A549 (cell line): ENCODE measurements at regions not wholly inside any gene's neighbourhood (a gene's known extent, or its start where the extent isn't known, plus 50 kb on each side); places are given as distances from the start of the nearest gene placed in this dataset.
A peak's percentile ranks its signal among the peaks of the same experiment; 100 is the strongest.

Source experiments
- ATAC-seq, 2 experiments: fragments of 200-7000 bp in 1 of 2; fragments of >200 bp in 1 of 2; cut with Nextera tagmentation in 1 of 2; cut with Tn5 transposase in 1 of 2; 3 replicates each; pipeline versions ENCODE4 v1.8.0 to v1.9.1; 2018 to 2020; ENCODE audit warnings: mild to moderate bottlenecking in 1 of 2, moderate library complexity in 1 of 2
- CTCF ChIA-PET: fragments of 300-600 bp; sonication (Branson Sonifier 250); formaldehyde crosslinking; extraction: SDS; loops from one replicate; lab custom pipeline; 2021; ENCODE audit warnings: antibody characterized with exemption, inconsistent platforms; lab: Yijun Ruan, JAX
- POLR2A ChIA-PET: fragments of 350-600 bp; formaldehyde crosslinking; extraction: SDS; loops from one replicate; lab custom pipeline; 2021; ENCODE audit warnings: antibody characterized with exemption, inconsistent platforms; lab: Yijun Ruan, JAX
- DNase-seq, 2 experiments: peaks; one replicate each; pipeline versions ENCODE4 v3.0.0 to v3.0.0-alpha.2; 2011 to 2016; ENCODE audit warnings: low read depth in 1 of 2, low spot score in 1 of 2
- FAIRE-seq: peaks from 2 replicates; lab custom pipeline; 2011; peaks lifted over from hg19 to GRCh38; lab: Jason Lieb, UNC
- H3K27ac ChIP-seq, 2 experiments: fragments of >200 bp; sonication (Bioruptor Twin); formaldehyde crosslinking; 3 replicates each; pipeline ENCODE4 v1.5.1; 2016 to 2017
- H3K4me1 ChIP-seq: fragments of >200 bp; sonication (Bioruptor Twin); formaldehyde crosslinking; 3 replicates; pipeline ENCODE4 v1.6.1; 2016
- H3K4me2 ChIP-seq: fragments of >200 bp; sonication (Bioruptor Twin); formaldehyde crosslinking; 3 replicates; pipeline ENCODE4 v1.6.1; 2016
- H3K4me3 ChIP-seq: fragments of >200 bp; sonication (Bioruptor Twin); formaldehyde crosslinking; 3 replicates; pipeline ENCODE4 v1.5.1; 2016
- H3K9me3 ChIP-seq: fragments of >200 bp; sonication (Bioruptor Twin); formaldehyde crosslinking; 3 replicates; pipeline ENCODE4 v1.6.1; 2016
- CBX8 ChIP-seq: fragments of 200-600 bp; sonication (generic); IDR thresholded peaks from 2 replicates; pipeline ENCODE4 v1.6.1; 2016
- EHF ChIP-seq: fragments of 250-450 bp; sonication (Bioruptor Pico); IDR thresholded peaks from 2 replicates; pipeline ENCODE4 v1.5.0; 2020; ENCODE audit warnings: mild to moderate bottlenecking
- EHMT2 ChIP-seq: fragments of 200-600 bp; sonication (generic); IDR thresholded peaks from 2 replicates; pipeline ENCODE4 v1.6.1; 2016; ENCODE audit warnings: antibody characterized with exemption, low read depth, mild to moderate bottlenecking, moderate library complexity
- EP300 ChIP-seq, 2 experiments: fragments of >200 bp; sonication (Bioruptor Twin); formaldehyde crosslinking; IDR thresholded peaks; 2 replicates in 1 of 2; 3 replicates in 1 of 2; pipeline ENCODE4 v1.6.1; 2016 to 2017
- GATA3 ChIP-seq: IDR thresholded peaks from 2 replicates; pipeline ENCODE4 v1.6.1; 2012; ENCODE audit warnings: borderline replicate concordance
- HEYL ChIP-seq: fragments of 250-450 bp; sonication (Bioruptor Pico); IDR thresholded peaks from 2 replicates; pipeline ENCODE4 v1.8.0; 2021; ENCODE audit warnings: mild to moderate bottlenecking, moderate library complexity
- HOXA7 ChIP-seq: fragments of 250-450 bp; sonication (Bioruptor Pico); IDR thresholded peaks from 2 replicates; pipeline ENCODE4 v1.5.0; 2020; ENCODE audit warnings: mild to moderate bottlenecking, moderate library complexity
- HOXB13 ChIP-seq: fragments of 250-450 bp; sonication (Bioruptor Pico); IDR thresholded peaks from 2 replicates; pipeline ENCODE4 v1.5.0; 2020; ENCODE audit warnings: low read depth, mild to moderate bottlenecking, moderate library complexity
- JUNB ChIP-seq: fragments of >200 bp; sonication (Bioruptor Twin); formaldehyde crosslinking; IDR thresholded peaks from 2 replicates; pipeline ENCODE4 v1.6.1; 2016
- MAX ChIP-seq: IDR thresholded peaks from 2 replicates; pipeline ENCODE4 v1.6.1; 2012
- RARB ChIP-seq: fragments of 250-450 bp; sonication (Bioruptor Pico); IDR thresholded peaks from 2 replicates; pipeline ENCODE4 v1.8.0; 2021; ENCODE audit warnings: mild to moderate bottlenecking, moderate library complexity
- SMC3 ChIP-seq: fragments of >200 bp; sonication (Bioruptor Twin); formaldehyde crosslinking; IDR thresholded peaks from 3 replicates; pipeline ENCODE4 v1.6.1; 2018; ENCODE audit warnings: inconsistent platforms
- ZFP36 ChIP-seq: fragments of 450-650 bp; IDR thresholded peaks from 2 replicates; pipeline ENCODE4 v1.6.1; 2014; ENCODE audit warnings: borderline replicate concordance; ENCODE audit not compliant: partially characterized antibody
- ZSCAN20 ChIP-seq: fragments of 250-450 bp; sonication (Bioruptor Pico); IDR thresholded peaks from 2 replicates; pipeline ENCODE4 v1.8.0; 2022; ENCODE audit warnings: mild to moderate bottlenecking, moderate library complexity
- WGBS: methylation state at CpG from one replicate; pipeline ENCODE4 v1.1.6; 2017; ENCODE audit errors: missing lambda C conversion rate; 5-methylcytosine and 5-hydroxymethylcytosine counted together
- TF ChIP-seq, protein P1 (sequence below): fragments of >200 bp; sonication (Bioruptor Twin); formaldehyde crosslinking; IDR thresholded peaks from 2 replicates; pipeline ENCODE4 v1.6.1; 2016
- TF ChIP-seq, protein P2 (sequence below): fragments of 450-650 bp; IDR thresholded peaks from 2 replicates; pipeline ENCODE4 v1.6.1; 2014; ENCODE audit warnings: antibody characterized with exemption

DNA sequence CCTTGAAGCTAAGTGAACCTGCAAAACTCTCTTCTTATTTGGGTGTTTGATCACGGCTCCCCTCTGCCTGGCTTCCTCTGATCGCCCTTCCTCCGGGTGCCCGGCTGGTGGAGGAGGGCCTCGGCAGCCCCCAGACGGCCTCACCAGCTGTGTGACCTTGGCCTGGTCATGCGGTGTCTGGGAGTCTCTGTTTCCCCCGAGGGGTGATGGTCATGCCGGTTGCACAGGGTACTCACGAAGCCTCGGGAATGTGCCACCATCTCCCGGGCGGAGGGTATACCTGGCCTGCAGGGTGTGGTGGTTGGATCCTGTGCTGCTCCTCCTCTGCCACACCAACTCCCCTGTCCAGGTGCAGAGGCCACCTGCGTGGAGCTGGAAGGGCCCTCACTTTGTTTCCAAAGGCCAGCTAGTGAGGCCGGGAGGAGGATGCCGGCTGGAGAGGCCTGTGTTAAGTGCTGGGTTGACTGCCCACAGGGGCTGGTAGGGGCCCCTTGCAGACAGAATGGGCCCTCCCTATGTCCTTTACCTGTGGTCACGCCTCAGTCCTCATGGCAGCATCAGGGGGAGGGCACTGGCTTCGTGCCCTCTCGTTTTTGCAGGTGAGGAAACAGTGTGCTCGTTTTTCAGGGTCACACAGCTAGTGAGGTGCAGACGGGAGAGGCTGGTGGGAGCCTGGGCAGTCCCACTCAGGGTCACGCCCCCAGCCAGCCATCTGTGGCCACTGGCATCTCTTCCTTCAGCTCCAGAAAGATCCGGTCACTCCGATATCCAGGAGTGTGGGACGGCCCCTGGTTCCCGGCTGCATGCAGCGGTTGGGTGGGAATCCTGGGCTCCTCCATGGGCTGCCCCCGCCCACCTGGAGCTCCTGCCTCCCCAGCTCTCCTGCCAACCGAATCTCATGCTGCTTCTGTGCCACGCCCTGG lies 148.5 kb upstream of the GSE1 start:
- peaks cover 35% of the 10 kb centered on the region for H3K4me1 ChIP-seq
- H3K27ac ChIP-seq: no peak overlapping the region
- ChIA-PET POLR2A (interaction anchor here (0.6 kb wide), 1 partner anchor 147 kb away, joined by 5 read pairs; no protein-coding TSS in a partner anchor), CTCF (interaction anchor here (0.7 to 5.3 kb wide), 15 partner anchors 10 to 189 kb away, joined by 3 to 26 read pairs (median 4); no protein-coding TSS in a partner anchor)
- ATAC-seq: no peak
- DNase-seq: no peak
- H3K4me2 ChIP-seq: no peak overlapping the region
- no peak for TF ChIP-seq ZFP36
- no peak for TF ChIP-seq GATA3
- TF ChIP-seq EHF (CRISPR knock-in tag): no peak
- TF ChIP-seq EP300 (IDR thresholded peaks at IDR 0.05): no peak
- TF ChIP-seq JUNB: no peak
- no peak for TF ChIP-seq CBX8
- TF ChIP-seq SMC3: no peak
- TF ChIP-seq HOXA7 (CRISPR knock-in tag): no peak
- TF ChIP-seq, protein P1, sequence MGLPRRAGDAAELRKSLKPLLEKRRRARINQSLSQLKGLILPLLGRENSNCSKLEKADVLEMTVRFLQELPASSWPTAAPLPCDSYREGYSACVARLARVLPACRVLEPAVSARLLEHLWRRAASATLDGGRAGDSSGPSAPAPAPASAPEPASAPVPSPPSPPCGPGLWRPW: no peak
- no peak for TF ChIP-seq HOXB13 (CRISPR knock-in tag)
- no peak for TF ChIP-seq MAX
- TF ChIP-seq, protein P2, sequence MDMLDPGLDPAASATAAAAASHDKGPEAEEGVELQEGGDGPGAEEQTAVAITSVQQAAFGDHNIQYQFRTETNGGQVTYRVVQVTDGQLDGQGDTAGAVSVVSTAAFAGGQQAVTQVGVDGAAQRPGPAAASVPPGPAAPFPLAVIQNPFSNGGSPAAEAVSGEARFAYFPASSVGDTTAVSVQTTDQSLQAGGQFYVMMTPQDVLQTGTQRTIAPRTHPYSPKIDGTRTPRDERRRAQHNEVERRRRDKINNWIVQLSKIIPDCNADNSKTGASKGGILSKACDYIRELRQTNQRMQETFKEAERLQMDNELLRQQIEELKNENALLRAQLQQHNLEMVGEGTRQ: no peak
- TF ChIP-seq EHMT2: no peak
- H3K4me3 ChIP-seq: no peak overlapping the region
- 80% methylated on average over 29 of the region's 30 CpGs for WGBS
- no peaks in the 10 kb centered on the region for H3K9me3 ChIP-seq
- FAIRE-seq: no peak

GRCh38 chr16:85465328-85466303 lies 147.5 kb upstream of the GSE1 start:
- CTCF ChIA-PET: interaction anchor here (0.6 to 5.3 kb wide), 12 partner anchors 11 to 190 kb away, joined by 3 to 26 read pairs (median 4); no protein-coding TSS in a partner anchor
- no peak for FAIRE-seq
- no peak overlapping the region for H3K4me3 ChIP-seq
- POLR2A ChIA-PET: no interaction called here
- ATAC-seq: no peak
- no peaks in the 10 kb centered on the region for H3K9me3 ChIP-seq
- TF ChIP-seq RARB (CRISPR knock-in tag) (no peak), ZFP36 (peak; percentile 96), ZSCAN20 (CRISPR knock-in tag) (no peak)
- TF ChIP-seq, all 56 proteins: peak for 1
- no peak for DNase-seq
- 59% methylated on average over 9 of the region's 12 CpGs for WGBS
- Histone ChIP-seq H3K4me2 (no peak overlapping the region), H3K27ac (peak overlapping the region in 1 of 2 experiments; percentile 47; a peak in 1 of 6 replicates), H3K4me1 (peaks cover 30% of the 10 kb centered on the region)

DNA sequence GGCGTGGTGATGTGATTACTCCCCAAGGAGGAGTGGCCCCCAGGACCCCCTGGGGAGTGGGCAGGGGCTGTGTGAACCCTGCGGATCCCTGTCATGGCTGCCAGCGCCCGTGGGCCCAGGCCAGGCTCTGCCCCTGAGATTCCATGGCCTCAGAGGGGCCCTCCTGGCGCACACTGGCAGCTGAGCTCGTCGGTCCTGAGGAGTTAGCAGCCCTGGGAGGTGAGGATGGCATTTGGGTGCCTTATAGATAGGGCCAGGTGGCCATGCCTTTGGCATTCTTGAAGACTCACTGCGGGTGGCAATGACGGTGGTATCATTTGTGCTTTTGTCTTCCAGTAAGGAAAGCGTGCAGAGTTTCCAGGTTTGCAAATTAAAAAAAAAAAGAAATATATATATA lies 146.8 kb upstream of the GSE1 start:
- ChIA-PET CTCF (interaction anchor here (0.6 to 5.3 kb wide), 8 partner anchors 12 to 144 kb away, joined by 3 to 26 read pairs (median 4); no protein-coding TSS in a partner anchor), POLR2A (no interaction called here)
- ATAC-seq: no peak

More for the DNA sequence above, 146.8 kb upstream of the GSE1 start:
- Histone ChIP-seq H3K27ac (peak overlapping the region in 1 of 2 experiments; percentile 47; a peak in 1 of 6 replicates), H3K4me1 (peaks cover 23% of the 10 kb centered on the region), H3K9me3 (no peaks in the 10 kb centered on the region), H3K4me2 (no peak overlapping the region), H3K4me3 (no peak overlapping the region)
- TF ChIP-seq ZSCAN20 (CRISPR knock-in tag): no peak
- no peak for TF ChIP-seq HOXB13 (CRISPR knock-in tag)
- no peak for TF ChIP-seq HEYL (CRISPR knock-in tag)
- DNase-seq: no peak
- WGBS: 79% methylated on average over 9 of the region's 10 CpGs
- FAIRE-seq: no peak
